Liver (tissue), 8 donors: ENCODE measurements at regions not wholly inside any gene's neighbourhood (a gene's known extent, or its start where the extent isn't known, plus 50 kb on each side); places are given as distances from the start of the nearest gene placed in this dataset.
A peak's percentile ranks its signal among the peaks of the same experiment; 100 is the strongest.

Experiments used
- DNase-seq: peaks from one replicate; pipeline ENCODE4 v3.0.0-alpha.2; 2017; ENCODE audit warnings: low spot score
- H3K27ac ChIP-seq, 2 donors: one replicate each; pipeline ENCODE4 v1.7.0; 2013; ENCODE audit warnings: inconsistent platforms in 2 of 2, low read length in 2 of 2, control low read depth in 1 of 2, low read depth in 1 of 2, mild to moderate bottlenecking in 1 of 2
- H3K27me3 ChIP-seq, 4 donors: one replicate each; pipeline versions ENCODE4 v1.6.1 to v1.7.0; 2013; ENCODE audit warnings: low read length in 3 of 4, inconsistent platforms in 1 of 4, mild to moderate bottlenecking in 1 of 4, moderate library complexity in 1 of 4; ENCODE audit not compliant: control insufficient read depth in 4 of 4, insufficient read depth in 4 of 4
- H3K36me3 ChIP-seq, 4 donors: one replicate each; pipeline versions ENCODE4 v1.6.1 to v1.7.0; 2013; ENCODE audit warnings: low read length in 3 of 4, mild to moderate bottlenecking in 3 of 4, low read depth in 1 of 4, moderate library complexity in 1 of 4; ENCODE audit not compliant: control insufficient read depth in 4 of 4, insufficient read depth in 3 of 4
- H3K4me1 ChIP-seq, 4 donors: one replicate each; pipeline versions ENCODE4 v1.6.1 to v1.7.0; 2013; ENCODE audit warnings: low read length in 3 of 4, mild to moderate bottlenecking in 3 of 4, moderate library complexity in 1 of 4; ENCODE audit not compliant: control insufficient read depth in 4 of 4, insufficient read depth in 4 of 4
- H3K4me3 ChIP-seq, 3 donors: one replicate each; pipeline versions ENCODE4 v1.6.1 to v1.7.0; 2013; ENCODE audit warnings: low read length in 3 of 3, control low read depth in 1 of 3, low read depth in 1 of 3, mild to moderate bottlenecking in 1 of 3
- H3K9ac ChIP-seq, 2 donors: one replicate each; pipeline ENCODE4 v1.7.0; 2013; ENCODE audit warnings: low read length in 2 of 2, mild to moderate bottlenecking in 2 of 2, moderate library complexity in 2 of 2, control low read depth in 1 of 2, low read depth in 1 of 2
- H3K9me3 ChIP-seq, 4 donors: one replicate each; pipeline versions ENCODE4 v1.6.1 to v1.7.0; 2013; ENCODE audit warnings: low read length in 3 of 4; ENCODE audit not compliant: control insufficient read depth in 4 of 4
- FOXA1 ChIP-seq: IDR thresholded peaks from 2 replicates; pipeline ENCODE4 v1.6.1; 2016; ENCODE audit warnings: antibody characterized with exemption
- FOXA2 ChIP-seq: IDR thresholded peaks from 2 replicates; pipeline ENCODE4 v1.6.1; 2016; ENCODE audit warnings: antibody characterized with exemption
- GABPA ChIP-seq, 2 donors: IDR thresholded peaks in 1 of 2; conservative IDR thresholded peaks in 1 of 2; 2 replicates each; pipeline ENCODE4 v1.6.1; 2016; ENCODE audit warnings: antibody characterized with exemption in 2 of 2, mild to moderate bottlenecking in 1 of 2, moderate library complexity in 1 of 2
- HNF4A ChIP-seq, 2 donors: conservative IDR thresholded peaks; 2 replicates each; pipeline ENCODE4 v1.6.1; 2016; ENCODE audit warnings: antibody characterized with exemption in 2 of 2, mild to moderate bottlenecking in 2 of 2
- HNF4G ChIP-seq: IDR thresholded peaks from 2 replicates; pipeline ENCODE4 v1.6.1; 2016; ENCODE audit warnings: antibody characterized with exemption
- JUND ChIP-seq, 2 donors: IDR thresholded peaks; 2 replicates each; pipeline ENCODE4 v1.6.1; 2016; ENCODE audit warnings: antibody characterized with exemption in 2 of 2
- MAX ChIP-seq: IDR thresholded peaks from 2 replicates; pipeline ENCODE4 v1.6.1; 2016; ENCODE audit warnings: antibody characterized with exemption
- NR2F2 ChIP-seq: IDR thresholded peaks from 2 replicates; pipeline ENCODE4 v1.6.1; 2016; ENCODE audit warnings: antibody characterized with exemption
- RAD21 ChIP-seq, 2 donors: IDR thresholded peaks; 2 replicates each; pipeline ENCODE4 v1.6.1; 2016; ENCODE audit warnings: antibody characterized with exemption in 2 of 2, mild to moderate bottlenecking in 2 of 2
- REST ChIP-seq: IDR thresholded peaks from 2 replicates; pipeline ENCODE4 v1.6.1; 2016; ENCODE audit warnings: antibody characterized with exemption, mild to moderate bottlenecking
- RXRA ChIP-seq, 2 donors: IDR thresholded peaks; 2 replicates each; pipeline ENCODE4 v1.6.1; 2017 to 2018; ENCODE audit warnings: antibody characterized with exemption in 2 of 2, mild to moderate bottlenecking in 1 of 2
- SP1 ChIP-seq: IDR thresholded peaks from 2 replicates; pipeline ENCODE4 v1.6.1; 2018; ENCODE audit warnings: antibody characterized with exemption, mild to moderate bottlenecking
- TAF1 ChIP-seq: conservative IDR thresholded peaks from 2 replicates; pipeline ENCODE4 v1.6.1; 2016; ENCODE audit warnings: antibody characterized with exemption, mild to moderate bottlenecking
- YY1 ChIP-seq: IDR thresholded peaks from 2 replicates; pipeline ENCODE4 v1.6.1; 2016; ENCODE audit warnings: antibody characterized with exemption, mild to moderate bottlenecking
- ZBTB33 ChIP-seq: IDR thresholded peaks from 2 replicates; pipeline ENCODE4 v1.6.1; 2016; ENCODE audit warnings: antibody characterized with exemption
- WGBS: extraction: QIAGEN DNeasy Blood & Tissue Kit; methylation state at CpG from one replicate; pipeline ENCODE4 v1.1.7; 2013; 5-methylcytosine and 5-hydroxymethylcytosine counted together
- TF ChIP-seq, protein P1 (sequence below): IDR thresholded peaks from 2 replicates; pipeline ENCODE4 v1.6.1; 2016; ENCODE audit warnings: antibody characterized with exemption
- TF ChIP-seq, protein P2 (sequence below): fragments of 150-350 bp; IDR thresholded peaks from 2 replicates; pipeline ENCODE4 v1.5.1; 2017; ENCODE audit warnings: improper control_type of control experiment, low read depth, low read length; ENCODE audit not compliant: missing input control
- donor health status: healthy.
- donor health status: healthy.
- donor health status: healthy.
- donor health status: healthy.
- donor health status: healthy.

DNA sequence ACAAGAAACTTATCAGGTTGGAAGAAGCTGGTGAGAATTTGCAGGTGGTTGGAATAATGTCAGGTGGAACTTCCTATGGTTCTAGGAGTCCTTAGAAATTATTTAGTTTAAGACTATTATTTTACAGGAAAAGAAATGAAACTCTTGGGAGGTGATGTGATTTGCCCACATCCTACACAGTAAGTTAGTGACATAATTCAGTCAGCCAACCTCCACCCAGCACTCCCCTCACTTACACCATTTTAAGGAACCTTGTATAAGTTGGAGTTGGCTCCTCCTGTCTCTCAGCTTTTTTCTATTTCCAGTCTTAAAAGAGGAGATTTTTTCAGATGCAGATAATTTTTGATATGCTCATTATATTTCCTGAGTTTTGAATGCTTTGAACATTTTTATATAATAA is 86.4 kb downstream of the SKA1 start:
- no peaks in the 10 kb centered on the region for H3K9me3 ChIP-seq
- no peak for DNase-seq
- no peak overlapping the region for H3K4me3 ChIP-seq
- H3K9ac ChIP-seq, result no peak overlapping the region
- H3K27me3 ChIP-seq, result no peaks in the 10 kb centered on the region
- TF ChIP-seq HNF4G, result no peak
- TF ChIP-seq, protein P1, sequence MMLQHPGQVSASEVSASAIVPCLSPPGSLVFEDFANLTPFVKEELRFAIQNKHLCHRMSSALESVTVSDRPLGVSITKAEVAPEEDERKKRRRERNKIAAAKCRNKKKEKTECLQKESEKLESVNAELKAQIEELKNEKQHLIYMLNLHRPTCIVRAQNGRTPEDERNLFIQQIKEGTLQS, result no peak
- no peak for TF ChIP-seq ZBTB33
- TF ChIP-seq YY1, result no peak
- TF ChIP-seq FOXA2, result no peak
- no peak for TF ChIP-seq RAD21 (IDR thresholded peaks at IDR 0.05)
- no peak for TF ChIP-seq FOXA1
- no peak for TF ChIP-seq JUND (IDR thresholded peaks at IDR 0.05)
- TF ChIP-seq HNF4A (conservative IDR thresholded peaks at IDR 0.05), result no peak
- TF ChIP-seq MAX, result no peak
- TF ChIP-seq, protein P2, sequence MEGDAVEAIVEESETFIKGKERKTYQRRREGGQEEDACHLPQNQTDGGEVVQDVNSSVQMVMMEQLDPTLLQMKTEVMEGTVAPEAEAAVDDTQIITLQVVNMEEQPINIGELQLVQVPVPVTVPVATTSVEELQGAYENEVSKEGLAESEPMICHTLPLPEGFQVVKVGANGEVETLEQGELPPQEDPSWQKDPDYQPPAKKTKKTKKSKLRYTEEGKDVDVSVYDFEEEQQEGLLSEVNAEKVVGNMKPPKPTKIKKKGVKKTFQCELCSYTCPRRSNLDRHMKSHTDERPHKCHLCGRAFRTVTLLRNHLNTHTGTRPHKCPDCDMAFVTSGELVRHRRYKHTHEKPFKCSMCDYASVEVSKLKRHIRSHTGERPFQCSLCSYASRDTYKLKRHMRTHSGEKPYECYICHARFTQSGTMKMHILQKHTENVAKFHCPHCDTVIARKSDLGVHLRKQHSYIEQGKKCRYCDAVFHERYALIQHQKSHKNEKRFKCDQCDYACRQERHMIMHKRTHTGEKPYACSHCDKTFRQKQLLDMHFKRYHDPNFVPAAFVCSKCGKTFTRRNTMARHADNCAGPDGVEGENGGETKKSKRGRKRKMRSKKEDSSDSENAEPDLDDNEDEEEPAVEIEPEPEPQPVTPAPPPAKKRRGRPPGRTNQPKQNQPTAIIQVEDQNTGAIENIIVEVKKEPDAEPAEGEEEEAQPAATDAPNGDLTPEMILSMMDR, result no peak
- TF ChIP-seq GABPA (IDR thresholded peaks at IDR 0.05 in 1 of 2, conservative IDR thresholded peaks at IDR 0.05 in 1 of 2), result no peak
- TF ChIP-seq NR2F2, result no peak
- no peak for TF ChIP-seq TAF1
- H3K36me3 ChIP-seq, result no peaks in the 10 kb centered on the region
- H3K4me1 ChIP-seq, result peaks cover 5 to 30% (median 19%) of the 10 kb centered on the region in 4 donors
- H3K27ac ChIP-seq, result no peak overlapping the region

GRCh38 chr18:50465211-50466153 is 90.6 kb downstream of the SKA1 start:
- Histone ChIP-seq H3K4me1 (peaks cover 0 to 17% (median 11%) of the 10 kb centered on the region in 4 donors), H3K9me3 (no peaks in the 10 kb centered on the region), H3K9ac (no peak overlapping the region), H3K36me3 (no peaks in the 10 kb centered on the region), H3K4me3 (no peak overlapping the region), H3K27me3 (no peaks in the 10 kb centered on the region), H3K27ac (no peak overlapping the region)
- DNase-seq, result no peak
- 78% methylated on average over 7 of the region's 7 CpGs for WGBS
- TF ChIP-seq MAX, result no peak
- TF ChIP-seq ZBTB33, result no peak
- no peak for TF ChIP-seq JUND (IDR thresholded peaks at IDR 0.05)
- TF ChIP-seq FOXA1, result no peak
- TF ChIP-seq YY1, result no peak
- no peak for TF ChIP-seq REST
- no peak for TF ChIP-seq SP1
- no peak for TF ChIP-seq NR2F2
- no peak for TF ChIP-seq RAD21 (IDR thresholded peaks at IDR 0.05)
- TF ChIP-seq HNF4G, result no peak
- peak in 1 of 2 donors; percentile 11 for TF ChIP-seq RXRA (IDR thresholded peaks at IDR 0.05)
- no peak for TF ChIP-seq TAF1
- peak in 1 of 2 donors; percentile 12 for TF ChIP-seq HNF4A (conservative IDR thresholded peaks at IDR 0.05)
- TF ChIP-seq, protein P1, result no peak
